WI38 (cell line): ENCODE measurements at regions not wholly inside any gene's neighbourhood (a gene's known extent, or its start where the extent isn't known, plus 50 kb on each side); places are given as distances from the start of the nearest gene placed in this dataset.

Experiments
- H3K4me3 ChIP-seq: 2 replicates; pipeline ENCODE4 v1.5.1; 2011; ENCODE audit warnings: low read depth, mild to moderate bottlenecking, control low read depth, low read length
- TF ChIP-seq, protein P1 (sequence below): IDR thresholded peaks from 2 replicates; pipeline ENCODE4 v1.5.1; 2012; ENCODE audit warnings: low read depth, mild to moderate bottlenecking, control low read depth, low read length

DNA sequence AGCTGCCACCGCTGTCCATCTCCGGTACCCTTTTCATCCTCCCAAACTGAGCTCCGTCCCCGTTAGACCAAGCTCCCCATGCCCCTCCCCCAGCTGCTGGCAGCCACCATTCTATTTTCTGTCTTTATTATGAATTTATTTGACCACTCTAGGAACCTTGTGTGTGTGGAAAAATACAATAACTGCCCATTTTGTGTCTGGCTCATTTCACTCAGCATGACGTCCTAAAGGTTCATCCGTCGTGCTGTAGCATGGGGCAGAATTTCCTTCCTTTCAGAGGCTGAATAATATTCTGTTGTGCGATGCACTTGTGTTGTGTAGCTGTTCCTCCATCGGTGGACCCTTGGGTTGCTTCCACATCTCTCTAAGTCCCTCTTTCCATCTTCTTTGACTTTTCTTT lies 263.1 kb downstream of the SEC14L1 start:
- no peak overlapping the region for H3K4me3 ChIP-seq

DNA sequence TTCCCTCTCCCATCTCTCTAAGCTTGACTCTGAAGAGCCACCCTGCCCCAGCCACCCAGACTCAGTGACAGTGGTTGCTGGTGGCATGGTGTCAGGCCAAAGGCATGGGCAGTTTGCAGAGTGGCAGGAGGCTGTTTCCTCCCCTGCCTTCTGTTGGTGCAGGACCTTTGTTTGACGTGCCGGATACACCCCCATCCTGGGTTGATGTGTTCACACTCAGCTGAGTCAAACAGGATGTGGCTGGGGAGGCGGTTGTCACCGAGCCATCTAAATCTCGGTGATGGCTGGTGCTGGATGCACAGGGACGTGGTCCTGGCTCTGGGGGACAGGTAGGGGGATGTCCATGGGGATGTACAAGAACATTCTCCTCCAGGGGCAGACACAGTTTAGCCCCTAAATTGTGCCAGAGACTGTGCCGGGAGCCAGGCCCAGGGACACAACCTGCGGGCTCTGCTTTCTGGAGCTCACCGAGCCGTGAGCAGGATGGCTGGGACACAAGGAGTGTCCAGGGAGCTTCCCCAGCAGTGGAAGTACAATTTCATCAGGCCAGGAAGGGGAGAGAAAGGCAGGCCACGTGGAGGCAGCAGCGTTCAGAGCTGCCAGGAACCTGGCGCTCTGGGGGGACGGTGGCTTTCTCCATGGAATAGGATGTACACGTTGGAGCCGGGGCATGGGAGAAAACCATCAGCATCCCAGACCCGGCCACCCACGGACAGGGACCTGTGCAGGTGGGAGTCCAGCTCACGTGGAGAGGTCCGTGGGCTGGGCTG lies 264.2 kb downstream of the SEC14L1 start:
- H3K4me3 ChIP-seq: no peak overlapping the region
- TF ChIP-seq, protein P1, sequence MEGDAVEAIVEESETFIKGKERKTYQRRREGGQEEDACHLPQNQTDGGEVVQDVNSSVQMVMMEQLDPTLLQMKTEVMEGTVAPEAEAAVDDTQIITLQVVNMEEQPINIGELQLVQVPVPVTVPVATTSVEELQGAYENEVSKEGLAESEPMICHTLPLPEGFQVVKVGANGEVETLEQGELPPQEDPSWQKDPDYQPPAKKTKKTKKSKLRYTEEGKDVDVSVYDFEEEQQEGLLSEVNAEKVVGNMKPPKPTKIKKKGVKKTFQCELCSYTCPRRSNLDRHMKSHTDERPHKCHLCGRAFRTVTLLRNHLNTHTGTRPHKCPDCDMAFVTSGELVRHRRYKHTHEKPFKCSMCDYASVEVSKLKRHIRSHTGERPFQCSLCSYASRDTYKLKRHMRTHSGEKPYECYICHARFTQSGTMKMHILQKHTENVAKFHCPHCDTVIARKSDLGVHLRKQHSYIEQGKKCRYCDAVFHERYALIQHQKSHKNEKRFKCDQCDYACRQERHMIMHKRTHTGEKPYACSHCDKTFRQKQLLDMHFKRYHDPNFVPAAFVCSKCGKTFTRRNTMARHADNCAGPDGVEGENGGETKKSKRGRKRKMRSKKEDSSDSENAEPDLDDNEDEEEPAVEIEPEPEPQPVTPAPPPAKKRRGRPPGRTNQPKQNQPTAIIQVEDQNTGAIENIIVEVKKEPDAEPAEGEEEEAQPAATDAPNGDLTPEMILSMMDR: no peak

More for the DNA sequence above, 263.1 kb downstream of the SEC14L1 start:
- TF ChIP-seq, protein P1: no peak

DNA sequence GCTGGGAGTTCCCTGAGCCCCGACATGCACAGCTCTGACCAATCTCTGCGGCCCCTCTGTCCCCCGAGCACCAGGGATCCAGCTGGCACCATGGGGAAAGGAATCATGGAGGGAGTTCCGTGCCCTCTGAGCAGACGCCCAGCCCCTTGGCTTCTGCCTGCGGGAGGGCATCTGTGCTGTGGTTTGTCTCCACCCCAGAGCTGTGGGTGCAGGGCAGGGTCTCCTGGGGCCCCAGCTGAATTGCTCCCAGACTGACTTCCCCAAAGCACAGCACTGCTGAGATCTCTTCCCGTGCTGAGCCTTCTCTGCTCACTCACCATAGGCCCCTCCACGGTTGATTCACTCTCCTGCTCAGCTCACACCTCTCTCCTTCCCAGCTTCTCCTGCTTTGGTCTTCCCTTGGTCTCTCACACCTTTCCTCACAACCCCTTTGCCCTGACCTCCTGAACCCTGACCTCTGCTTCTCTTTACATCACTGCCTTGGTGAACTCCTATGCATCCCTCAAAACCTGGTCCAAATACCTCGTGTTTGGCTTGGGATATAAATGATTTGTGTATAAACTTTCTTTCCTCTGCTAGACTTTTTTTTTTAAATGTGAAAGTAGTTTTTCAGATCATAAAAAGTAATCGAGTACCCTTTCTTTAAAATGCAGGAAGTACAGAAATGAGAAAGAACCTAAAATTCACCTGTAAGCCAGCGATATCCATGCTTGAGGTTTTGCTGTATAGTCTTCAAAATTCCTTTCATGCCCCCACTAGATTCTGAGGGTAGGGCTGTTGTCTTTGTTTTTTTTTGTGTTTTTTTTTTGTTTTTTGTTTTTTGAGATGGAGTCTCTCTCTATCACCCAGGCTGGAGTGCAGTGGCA lies 265.3 kb downstream of the SEC14L1 start:
- TF ChIP-seq, protein P1: no peak
- H3K4me3 ChIP-seq: no peak overlapping the region

DNA sequence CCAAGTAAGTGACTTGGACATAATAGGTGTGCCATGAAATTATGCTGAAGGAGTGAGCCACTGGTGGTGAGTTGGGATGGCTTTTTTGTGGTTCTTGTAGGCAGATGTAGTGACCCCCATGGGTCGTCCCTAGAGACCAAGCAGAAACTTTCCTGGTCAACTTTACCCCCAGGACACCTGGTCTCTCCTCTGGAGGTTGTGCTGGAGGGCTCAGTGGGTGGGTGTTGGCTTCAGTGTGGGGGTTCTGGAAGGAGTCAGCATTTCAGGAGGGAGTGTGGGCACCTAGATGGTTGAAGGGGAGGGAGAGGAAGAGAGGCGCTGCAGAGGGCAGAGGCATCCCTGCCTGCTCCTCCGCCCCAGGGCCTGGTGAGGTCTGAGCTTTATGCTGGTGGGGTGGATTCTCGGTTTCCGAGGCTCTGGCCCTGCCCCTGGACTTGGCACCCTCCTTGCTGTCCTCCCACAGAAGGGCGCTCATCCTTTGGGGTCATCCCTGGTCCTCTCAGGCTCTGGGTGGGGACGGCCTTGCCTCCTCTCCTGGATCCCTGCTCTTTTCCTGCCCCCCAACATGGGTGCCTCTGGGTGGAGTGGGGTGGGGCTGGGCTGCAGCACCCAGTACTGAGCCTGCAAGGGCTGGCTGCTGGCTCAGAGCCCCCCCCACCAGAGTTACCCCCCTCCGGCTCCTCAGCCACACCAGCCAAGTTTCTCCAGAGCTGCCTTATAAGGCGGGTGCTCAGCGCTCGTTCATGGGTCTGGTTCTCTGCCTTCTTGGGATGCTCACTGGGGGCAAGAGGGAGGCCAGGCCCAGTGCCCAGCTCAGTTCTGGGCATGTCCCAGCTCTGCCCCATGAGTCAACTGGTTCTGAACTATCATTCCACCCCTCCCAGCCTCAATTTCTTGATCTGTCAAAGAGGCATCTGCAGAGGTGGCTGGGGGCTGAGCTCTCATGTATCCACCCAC lies 266.8 kb downstream of the SEC14L1 start:
- H3K4me3 ChIP-seq: no peak overlapping the region

DNA sequence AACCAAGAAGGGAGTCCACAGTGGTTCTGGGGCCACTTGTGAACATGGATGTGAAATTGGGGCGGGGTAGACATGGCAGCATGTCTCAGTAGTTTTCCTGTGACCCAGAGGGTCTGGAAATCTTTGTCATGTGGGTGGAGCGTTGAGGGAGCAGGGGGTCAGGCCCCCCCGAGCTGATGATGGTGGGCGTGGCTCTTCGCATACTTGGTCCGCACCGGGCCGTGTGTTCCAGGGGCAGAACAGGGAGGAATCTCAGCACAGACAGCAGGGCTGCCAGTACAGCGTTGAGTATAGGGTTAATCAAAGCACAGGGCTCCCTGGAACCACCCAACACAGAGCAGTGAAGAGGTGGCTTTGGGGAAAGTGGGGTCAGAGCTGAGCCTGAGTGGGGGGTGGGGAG lies 267.5 kb downstream of the SEC14L1 start:
- no peak overlapping the region for H3K4me3 ChIP-seq

More for the DNA sequence above, 266.8 kb downstream of the SEC14L1 start:
- TF ChIP-seq, protein P1: no peak

DNA sequence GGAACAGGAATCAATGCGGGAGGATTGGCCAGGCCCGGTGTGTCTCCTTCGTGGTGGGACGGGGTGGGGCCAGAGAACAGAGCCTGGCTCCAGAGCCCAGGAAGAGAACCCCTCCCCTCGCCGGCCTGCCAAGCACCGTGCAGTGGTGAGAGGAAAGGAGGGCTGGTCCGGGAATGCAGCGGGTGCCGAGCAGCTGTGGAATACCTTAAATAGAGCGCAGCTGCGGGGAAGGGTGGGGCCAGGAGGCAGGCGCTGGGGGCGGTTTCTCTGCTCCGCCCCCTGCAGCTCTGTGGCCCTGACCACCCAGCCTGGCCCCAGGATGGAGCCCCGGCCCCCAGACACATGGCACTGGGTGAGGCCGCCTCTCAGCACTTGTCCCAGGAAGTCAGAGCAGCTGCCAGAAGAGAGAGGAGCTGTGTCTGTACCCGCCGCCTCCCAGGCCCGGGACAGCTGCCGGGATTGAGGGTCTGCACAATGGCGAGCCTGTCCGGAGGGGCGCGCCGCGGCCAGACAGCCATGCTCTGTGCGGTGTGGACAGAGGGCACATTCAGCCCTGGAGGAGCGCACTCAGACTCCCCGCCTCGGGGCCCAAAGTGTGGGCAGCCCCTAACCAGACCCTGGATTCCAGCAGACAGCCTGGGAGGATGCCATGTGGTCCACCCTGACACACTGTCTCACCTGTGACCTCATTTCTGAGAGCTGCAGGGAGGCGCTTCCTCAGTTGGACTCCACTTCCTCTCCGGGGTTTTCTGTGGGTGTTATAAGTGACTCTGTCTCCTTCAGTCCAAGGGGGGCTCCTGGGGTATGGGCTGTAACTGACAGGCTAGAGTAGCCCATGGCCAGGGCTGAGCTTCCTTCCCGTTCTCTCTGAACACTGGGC lies 268.8 kb downstream of the SEC14L1 start:
- TF ChIP-seq, protein P1: no peak
- no peak overlapping the region for H3K4me3 ChIP-seq

More for the DNA sequence above, 267.5 kb downstream of the SEC14L1 start:
- TF ChIP-seq, protein P1: no peak
